ENCODE measurements at regions not wholly inside any gene's neighbourhood (a gene's known extent, or its start where the extent isn't known, plus 50 kb on each side); places are given as distances from the start of the nearest gene placed in this dataset.

GRCh38 chr5:3449481-3449880 is 146.2 kb upstream of the IRX1 start:
- no peak for TF ChIP-seq CTCF (IDR thresholded peaks at IDR 0.05)
- no peak for TF ChIP-seq POLR2A (IDR thresholded peaks at IDR 0.05)
